Mesendoderm (in vitro differentiated cells): ENCODE measurements at regions not wholly inside any gene's neighbourhood (a gene's known extent, or its start where the extent isn't known, plus 50 kb on each side); places are given as distances from the start of the nearest gene placed in this dataset.

ENCODE experiments used
- DNase-seq: peaks from one replicate; pipeline ENCODE4 v3.0.0; 2013
- H2AK5ac ChIP-seq: 2 replicates; pipeline ENCODE4 v1.6.1; 2013; ENCODE audit warnings: low read length, inconsistent platforms
- H2BK120ac ChIP-seq: 2 replicates; pipeline ENCODE4 v1.6.1; 2013; ENCODE audit warnings: low read depth, mild to moderate bottlenecking, low read length, moderate library complexity, mixed read lengths
- H2BK15ac ChIP-seq: replicated peaks from 2 replicates; pipeline ENCODE4 v1.6.1; 2013; ENCODE audit warnings: low read depth, mild to moderate bottlenecking, moderate library complexity
- H2BK5ac ChIP-seq: 2 replicates; pipeline ENCODE4 v1.6.1; 2013; ENCODE audit warnings: low read length, inconsistent platforms
- H3K18ac ChIP-seq: 2 replicates; pipeline ENCODE4 v1.6.1; 2013; ENCODE audit warnings: mild to moderate bottlenecking, low read length, mixed read lengths
- H3K23ac ChIP-seq: one replicate; pipeline ENCODE4 v1.6.1; 2013; ENCODE audit warnings: low read length
- H3K27ac ChIP-seq: 2 replicates; pipeline ENCODE4 v1.5.1; 2013; ENCODE audit warnings: low read depth, mild to moderate bottlenecking, inconsistent platforms, low read length, moderate library complexity
- H3K27me3 ChIP-seq: 2 replicates; pipeline ENCODE4 v1.6.1; 2013; ENCODE audit warnings: low read length, control low read depth, mild to moderate bottlenecking, inconsistent platforms; ENCODE audit not compliant: insufficient read depth, poor library complexity
- H3K36me3 ChIP-seq: 2 replicates; pipeline ENCODE4 v1.6.1; 2013; ENCODE audit warnings: low read length, inconsistent platforms; ENCODE audit not compliant: control insufficient read depth, insufficient read depth
- H3K4ac ChIP-seq: one replicate; pipeline ENCODE4 v1.6.1; 2013; ENCODE audit warnings: low read depth, mild to moderate bottlenecking, low read length, moderate library complexity
- H3K4me1 ChIP-seq: 2 replicates; pipeline ENCODE4 v1.6.1; 2013; ENCODE audit warnings: low read depth, low read length, inconsistent platforms; ENCODE audit not compliant: control insufficient read depth
- H3K4me2 ChIP-seq: 2 replicates; pipeline ENCODE4 v1.6.1; 2013; ENCODE audit warnings: low read length
- H3K4me3 ChIP-seq: 2 replicates; pipeline ENCODE4 v1.5.1; 2013; ENCODE audit warnings: mild to moderate bottlenecking, low read length
- H3K56ac ChIP-seq: one replicate; pipeline ENCODE4 v1.6.1; 2013; ENCODE audit warnings: low read length
- H3K79me1 ChIP-seq: 2 replicates; pipeline ENCODE4 v1.6.1; 2013; ENCODE audit warnings: low read length, inconsistent platforms
- H3K79me2 ChIP-seq: 2 replicates; pipeline ENCODE4 v1.6.1; 2013; ENCODE audit warnings: mild to moderate bottlenecking, low read length; ENCODE audit not compliant: control insufficient read depth, insufficient read depth
- H3K9ac ChIP-seq: 2 replicates; pipeline ENCODE4 v1.6.1; 2013; ENCODE audit warnings: low read length, inconsistent platforms
- H4K5ac ChIP-seq: one replicate; pipeline ENCODE4 v1.6.1; 2013; ENCODE audit warnings: low read length
- H4K8ac ChIP-seq: one replicate; pipeline ENCODE4 v1.6.1; 2013; ENCODE audit warnings: low read depth, mild to moderate bottlenecking, control low read depth, low read length, moderate library complexity
- WGBS: extraction: QIAGEN DNeasy Blood & Tissue Kit; methylation state at CpG from one replicate; pipeline ENCODE4 v1.1.7; 2013; ENCODE audit warnings: low lambda C conversion rate, missing lambda C conversion rate; ENCODE audit not compliant: insufficient coverage; ENCODE audit errors: extremely low coverage; 5-methylcytosine and 5-hydroxymethylcytosine counted together

GRCh38 chr1:58352476-58353092 lies 193.9 kb downstream of the OMA1 start:
- Histone ChIP-seq H3K4me1 (no peaks in the 10 kb centered on the region), H3K79me2 (no peaks in the 10 kb centered on the region), H3K4ac (no peak overlapping the region), H4K5ac (no peak overlapping the region), H3K27ac (no peak overlapping the region), H3K56ac (no peak overlapping the region), H3K23ac (no peak overlapping the region), H3K27me3 (no peaks in the 10 kb centered on the region), H2AK5ac (no peak overlapping the region), H3K18ac (no peak overlapping the region), H2BK5ac (no peak overlapping the region), H3K79me1 (no peaks in the 10 kb centered on the region), H3K4me3 (no peak overlapping the region), H2BK120ac (no peak overlapping the region), H3K36me3 (no peaks in the 10 kb centered on the region), H2BK15ac (no peak overlapping the region), H3K9ac (no peak overlapping the region), H4K8ac (no peak overlapping the region), H3K4me2 (no peak overlapping the region)
- DNase-seq, result no peak
- WGBS, result no CpG with 5 or more reads among the region's 6 CpGs

- H3K4me2 ChIP-seq, result no peak overlapping the region
- no peaks in the 10 kb centered on the region for H3K27me3 ChIP-seq
- no peak overlapping the region for H2BK15ac ChIP-seq
- DNase-seq, result no peak
- WGBS, result no CpG with 5 or more reads among the region's 7 CpGs
- H3K9ac ChIP-seq, result no peak overlapping the region
- no peak overlapping the region for H3K27ac ChIP-seq
- peaks cover 6% of the 10 kb centered on the region for H3K4me1 ChIP-seq
- H3K4ac ChIP-seq, result no peak overlapping the region
- H2BK5ac ChIP-seq, result peak overlapping the region; percentile 56
- H4K5ac ChIP-seq, result peak overlapping the region; percentile 16
- no peak overlapping the region for H2BK120ac ChIP-seq
- H3K18ac ChIP-seq, result no peak overlapping the region
- H3K4me3 ChIP-seq, result no peak overlapping the region
- H3K23ac ChIP-seq, result no peak overlapping the region
- peak overlapping the region; percentile 65 for H3K56ac ChIP-seq
- H4K8ac ChIP-seq, result no peak overlapping the region
- no peaks in the 10 kb centered on the region for H3K79me1 ChIP-seq
- no peaks in the 10 kb centered on the region for H3K79me2 ChIP-seq
- no peaks in the 10 kb centered on the region for H3K36me3 ChIP-seq
- H2AK5ac ChIP-seq, result no peak overlapping the region
Observed at GRCh38 chr1:58346036-58346355, 200.5 kb downstream of the OMA1 start.

GRCh38 chr1:58345215-58346035 lies 201.1 kb downstream of the OMA1 start:
- Histone ChIP-seq H3K18ac (no peak overlapping the region), H3K23ac (no peak overlapping the region)
- DNase-seq, result peak; percentile 45

GRCh38 chr1:58340185-58340584 lies 206.3 kb downstream of the OMA1 start:
- WGBS, result no CpG with 5 or more reads among the region's 4 CpGs
- no peak overlapping the region for H2BK120ac ChIP-seq
- H3K18ac ChIP-seq, result no peak overlapping the region
- no peaks in the 10 kb centered on the region for H3K4me1 ChIP-seq
- H2AK5ac ChIP-seq, result no peak overlapping the region
- no peak overlapping the region for H3K56ac ChIP-seq
- no peak overlapping the region for H3K9ac ChIP-seq
- H3K23ac ChIP-seq, result no peak overlapping the region
- H3K27me3 ChIP-seq, result no peaks in the 10 kb centered on the region
- no peaks in the 10 kb centered on the region for H3K79me1 ChIP-seq
- H3K4me2 ChIP-seq, result no peak overlapping the region
- DNase-seq, result peak; percentile 56
- H4K5ac ChIP-seq, result no peak overlapping the region
- no peak overlapping the region for H3K4me3 ChIP-seq
- H2BK5ac ChIP-seq, result no peak overlapping the region
- H4K8ac ChIP-seq, result no peak overlapping the region
- H3K4ac ChIP-seq, result no peak overlapping the region
- no peaks in the 10 kb centered on the region for H3K79me2 ChIP-seq
- H2BK15ac ChIP-seq, result no peak overlapping the region
- no peak overlapping the region for H3K27ac ChIP-seq
- H3K36me3 ChIP-seq, result no peaks in the 10 kb centered on the region

More at GRCh38 chr1:58345215-58346035, 201.1 kb downstream of the OMA1 start:
- Histone ChIP-seq H4K8ac (no peak overlapping the region), H3K4me1 (peaks cover 6% of the 10 kb centered on the region), H2AK5ac (no peak overlapping the region), H3K4ac (no peak overlapping the region), H3K9ac (no peak overlapping the region), H4K5ac (peak overlapping the region; percentile 16), H3K27me3 (no peaks in the 10 kb centered on the region), H3K36me3 (no peaks in the 10 kb centered on the region), H3K27ac (no peak overlapping the region), H2BK120ac (no peak overlapping the region), H2BK15ac (no peak overlapping the region), H2BK5ac (peak overlapping the region; percentile 56), H3K56ac (peak overlapping the region; percentile 65), H3K79me2 (no peaks in the 10 kb centered on the region), H3K4me2 (no peak overlapping the region), H3K79me1 (no peaks in the 10 kb centered on the region), H3K4me3 (no peak overlapping the region)
- no CpG with 5 or more reads among the region's 5 CpGs for WGBS

GRCh38 chr1:58338081-58338480 lies 208.4 kb downstream of the OMA1 start:
- Histone ChIP-seq H3K27ac (no peak overlapping the region), H3K9ac (no peak overlapping the region), H4K5ac (no peak overlapping the region), H3K79me1 (no peaks in the 10 kb centered on the region), H2BK5ac (no peak overlapping the region), H3K36me3 (no peaks in the 10 kb centered on the region), H3K4me3 (no peak overlapping the region), H2BK15ac (no peak overlapping the region), H3K79me2 (no peaks in the 10 kb centered on the region), H4K8ac (no peak overlapping the region), H3K4me1 (no peaks in the 10 kb centered on the region), H2BK120ac (no peak overlapping the region), H3K56ac (no peak overlapping the region), H3K23ac (no peak overlapping the region), H3K18ac (no peak overlapping the region), H3K4ac (no peak overlapping the region), H3K4me2 (no peak overlapping the region), H2AK5ac (no peak overlapping the region), H3K27me3 (no peaks in the 10 kb centered on the region)
- no peak for DNase-seq
- WGBS, result no CpG with 5 or more reads among the region's 1 CpG
